HG02623 (cell line): ENCODE measurements at regions not wholly inside any gene's neighbourhood (a gene's known extent, or its start where the extent isn't known, plus 50 kb on each side); places are given as distances from the start of the nearest gene placed in this dataset.

ENCODE experiments used
- ATAC-seq: cut with Tn5 transposase; IDR thresholded peaks from one replicate; pipeline ENCODE4 v1.9.1; 2021; ENCODE audit warnings: moderate library complexity; ENCODE audit not compliant: unreplicated experiment

DNA sequence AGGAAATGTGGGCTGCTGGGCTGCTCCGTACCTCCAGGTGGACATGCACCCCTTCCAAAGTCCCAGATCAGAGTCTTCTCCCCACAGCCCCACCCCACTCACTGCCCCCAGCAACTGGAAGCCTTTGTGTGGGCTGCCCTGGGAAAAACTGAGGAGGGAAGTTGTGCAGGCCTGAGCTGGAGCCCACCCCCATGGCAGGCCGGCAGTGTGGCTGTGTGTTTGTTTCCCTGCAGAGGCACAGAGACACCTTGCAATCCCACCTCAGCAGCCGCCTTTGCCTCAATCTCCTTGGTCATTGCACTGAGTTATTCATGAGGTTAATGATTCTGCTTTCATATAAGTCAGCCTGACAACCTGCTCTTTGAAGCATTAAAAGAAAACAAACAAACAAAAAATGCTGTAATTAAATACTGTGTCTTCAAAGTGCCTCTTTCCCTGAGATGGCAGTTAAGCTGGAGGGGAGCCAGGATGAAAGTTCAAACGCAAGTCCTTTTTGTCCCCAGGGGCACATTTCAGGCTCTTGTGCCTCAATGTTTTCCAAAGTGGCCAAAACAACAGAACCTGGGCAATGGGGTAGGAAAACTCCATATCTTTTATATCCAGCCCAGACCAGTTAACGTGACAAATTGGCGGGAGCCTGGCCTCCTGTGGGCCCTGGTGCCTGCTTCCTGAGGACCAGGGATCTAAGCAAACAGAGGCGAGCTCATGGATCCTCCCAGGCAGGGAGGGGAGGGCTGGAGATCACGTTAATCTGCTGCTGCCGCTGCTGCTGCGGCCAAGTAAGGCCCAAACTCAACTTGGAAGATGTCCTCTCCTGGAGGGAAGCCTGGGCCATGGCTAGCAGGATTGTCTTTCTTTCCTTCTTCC lies 51.9 kb upstream of the TSPAN11 start:
- ATAC-seq: no peak

DNA sequence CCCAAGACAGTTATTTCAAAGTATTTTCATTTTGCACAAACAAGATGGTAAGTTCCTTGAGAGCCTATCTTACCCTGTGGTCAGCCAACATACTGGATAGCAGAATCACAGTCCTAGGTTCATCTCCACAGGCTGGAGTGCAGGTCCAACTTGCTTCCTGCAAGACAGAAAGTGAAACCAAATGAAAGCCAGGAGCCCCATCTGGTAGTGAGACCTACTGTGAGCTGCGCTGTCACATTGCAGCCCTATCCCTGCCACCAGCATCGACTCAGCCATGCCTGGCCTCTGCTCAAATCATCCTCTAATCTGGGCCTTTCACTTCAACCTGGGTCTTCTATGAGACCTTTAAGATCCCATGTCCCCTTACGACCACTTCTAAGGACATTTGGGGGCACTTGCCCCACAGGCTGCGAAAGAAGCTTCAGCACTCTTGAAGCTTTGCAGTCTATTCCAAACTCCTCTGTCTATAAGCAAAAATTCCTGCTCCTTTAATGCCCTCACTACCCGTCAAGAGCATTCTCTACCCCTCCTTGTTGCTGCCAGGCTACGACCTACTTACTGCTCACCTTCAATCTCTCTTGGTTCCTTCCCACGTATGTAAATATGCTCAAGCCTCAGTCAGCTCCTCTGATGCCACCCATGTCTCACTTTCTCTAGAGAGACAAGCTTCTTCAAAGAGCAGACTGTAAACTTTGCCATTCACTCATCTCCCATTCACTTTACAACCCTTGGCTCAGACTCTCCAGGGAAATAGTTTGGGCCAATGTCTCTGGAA lies 55.9 kb upstream of the TSPAN11 start:
- ATAC-seq: no peak

DNA sequence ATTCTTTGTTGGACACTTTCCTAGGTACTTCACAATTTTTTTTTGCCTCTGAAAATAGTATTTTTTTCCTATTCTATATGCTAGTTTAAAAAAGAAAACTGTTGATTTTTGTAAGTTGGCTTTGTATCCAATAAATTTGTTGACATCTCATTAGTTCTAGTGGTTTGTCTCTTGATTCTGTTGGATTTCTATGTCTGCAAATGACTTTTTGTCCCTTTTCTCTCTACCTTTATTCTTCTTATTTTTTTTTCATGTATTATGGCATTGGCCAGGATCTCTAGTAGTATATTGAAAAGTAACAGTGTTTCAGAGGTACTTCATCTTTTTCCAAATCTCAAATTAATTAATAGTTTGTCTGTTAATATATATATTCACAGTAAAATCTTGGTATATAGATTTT lies 59.1 kb upstream of the TSPAN11 start:
- no peak for ATAC-seq

DNA sequence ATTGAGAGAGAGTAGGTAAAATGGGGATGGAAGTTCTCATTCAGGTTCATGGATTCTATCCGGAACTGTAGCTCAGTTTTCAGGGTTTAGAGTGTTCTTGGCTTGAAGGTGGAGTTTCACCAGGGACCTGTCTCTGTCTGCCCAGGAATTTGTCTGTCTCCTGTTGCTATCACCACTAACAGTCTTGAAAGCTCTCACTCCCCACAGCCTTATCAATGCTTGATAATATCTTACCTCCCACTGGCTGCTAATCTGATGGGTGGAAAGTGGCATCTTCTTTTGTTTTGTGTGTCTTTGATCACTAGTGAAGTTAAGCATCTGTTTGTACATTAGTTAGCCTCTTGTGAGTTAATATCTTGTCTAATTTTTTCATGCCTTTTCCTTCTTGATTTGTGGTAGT lies 60.3 kb upstream of the TSPAN11 start:
- ATAC-seq: no peak

GRCh38 chr12:30863839-30864238 lies 62.7 kb upstream of the TSPAN11 start:
- no peak for ATAC-seq

DNA sequence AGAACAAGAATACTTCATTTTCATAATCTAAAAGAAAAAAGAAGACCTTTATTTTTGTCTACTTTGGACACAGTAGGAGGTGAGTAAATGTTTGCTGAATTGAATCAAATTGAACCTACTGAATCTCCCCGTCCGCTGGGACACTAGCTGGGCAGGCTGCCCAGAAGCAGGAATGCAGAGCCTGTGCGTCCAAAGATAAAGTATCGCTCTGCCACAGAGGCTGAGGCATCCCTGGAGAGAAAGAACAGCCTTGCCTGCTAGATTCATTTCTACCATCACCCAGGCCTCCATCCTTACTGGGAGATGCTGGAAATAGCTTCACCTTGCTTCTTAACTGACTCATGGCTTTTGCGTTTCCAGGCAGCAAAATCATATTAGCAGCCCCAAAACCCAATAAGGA lies 64.1 kb upstream of the TSPAN11 start:
- ATAC-seq: no peak

DNA sequence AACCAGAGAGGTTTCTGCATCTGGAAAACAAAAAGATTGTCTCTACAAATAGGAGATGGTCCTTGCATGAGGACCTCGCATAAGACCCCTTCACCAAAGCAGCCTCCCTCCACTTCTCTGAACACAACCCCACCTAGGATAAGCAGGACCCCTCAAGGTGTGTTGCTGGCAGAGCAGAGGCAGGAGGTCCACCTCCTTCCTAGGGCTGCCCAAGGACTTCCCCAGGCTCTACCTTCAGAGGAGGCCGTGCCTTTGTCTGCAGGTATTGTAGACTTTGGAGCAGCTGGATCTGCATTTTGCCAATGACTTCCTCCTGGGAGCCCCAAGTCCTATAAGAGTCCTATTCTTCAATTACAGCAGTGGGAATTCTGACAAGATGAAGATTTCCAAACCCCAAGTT lies 67.3 kb upstream of the TSPAN11 start:
- no peak for ATAC-seq

GRCh38 chr12:30858471-30858870 lies 68.1 kb upstream of the TSPAN11 start:
- ATAC-seq: no peak

GRCh38 chr12:30853561-30854133 lies 72.9 kb upstream of the TSPAN11 start:
- no peak for ATAC-seq

- ATAC-seq: no peak
Observed at GRCh38 chr12:30850684-30851083, 75.9 kb upstream of the TSPAN11 start.

DNA sequence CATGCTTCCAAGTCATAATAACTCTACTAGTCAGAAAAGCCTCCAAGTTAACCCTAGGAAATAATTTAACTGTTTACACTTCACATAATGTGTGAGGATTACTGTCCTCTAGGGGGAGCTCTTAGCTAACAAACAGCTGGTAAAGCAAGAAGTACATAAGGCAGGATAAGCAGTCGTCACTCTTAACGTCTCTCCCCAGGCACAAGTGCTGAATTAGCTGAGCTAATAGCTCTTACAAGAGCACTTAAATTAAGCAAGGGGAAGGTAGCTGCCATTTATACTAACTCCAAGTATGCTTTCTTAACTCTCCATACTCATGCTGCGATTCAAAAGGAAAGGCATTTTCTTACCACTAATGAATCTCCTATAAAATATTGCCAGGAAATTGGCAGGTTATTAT lies 79.3 kb upstream of the TSPAN11 start:
- ATAC-seq: no peak

DNA sequence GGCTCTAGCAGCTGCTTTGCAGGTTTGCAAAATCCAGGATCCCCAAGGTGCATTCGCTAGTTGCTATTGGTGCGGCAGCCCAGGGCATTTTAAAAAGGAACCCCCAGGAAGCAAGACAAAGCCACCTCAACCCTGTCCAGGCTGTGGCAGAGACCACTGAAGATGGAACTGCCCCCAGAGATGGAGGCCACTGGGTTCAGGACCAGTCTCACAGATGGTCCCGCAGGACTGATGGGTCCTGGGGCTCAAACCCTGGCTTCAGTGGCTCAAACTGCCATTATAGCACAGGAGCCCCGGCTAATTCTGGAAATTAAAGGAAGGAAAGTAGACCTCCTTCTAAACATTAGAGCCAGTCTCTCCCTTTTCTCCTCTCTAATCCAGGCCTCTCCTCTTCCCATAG lies 79.8 kb upstream of the TSPAN11 start:
- no peak for ATAC-seq

DNA sequence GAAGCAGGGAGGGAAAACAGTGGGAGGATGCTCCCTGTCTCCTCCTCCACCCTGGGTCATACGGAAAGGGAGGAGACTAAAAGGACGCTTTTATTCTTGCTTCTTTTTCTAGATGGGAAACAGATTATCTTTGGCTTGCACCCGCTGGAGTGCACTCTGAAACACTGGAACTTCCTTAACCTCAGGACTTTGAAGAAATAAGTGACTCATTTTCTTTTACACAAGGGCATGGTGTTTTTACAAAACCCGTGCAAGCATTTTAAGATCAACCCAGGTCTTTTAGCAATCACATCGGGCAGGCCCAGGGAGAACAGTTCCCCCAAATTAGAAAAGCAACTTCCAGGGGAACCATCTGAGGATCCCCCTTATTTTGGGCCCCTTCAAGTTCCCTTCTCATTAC lies 80.9 kb upstream of the TSPAN11 start:
- ATAC-seq: no peak

DNA sequence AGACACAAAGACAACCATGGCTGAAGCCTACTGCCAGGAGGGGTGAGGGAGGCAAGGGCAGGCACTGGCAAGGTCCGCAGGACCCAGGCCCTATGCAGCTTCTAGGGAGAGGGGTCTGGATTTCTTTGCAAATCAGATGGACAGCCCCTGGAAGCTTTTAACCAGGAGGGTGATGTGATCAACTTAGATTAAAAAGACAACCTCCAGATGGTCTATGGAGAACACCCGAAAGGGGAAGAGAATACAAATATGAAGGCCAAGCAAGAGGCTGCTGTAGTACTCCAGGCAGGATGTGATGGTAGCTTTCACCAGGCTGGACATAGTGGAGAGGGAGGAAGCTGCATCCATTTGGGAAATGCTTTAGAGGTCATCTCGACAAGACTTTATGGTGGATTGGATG lies 83.3 kb upstream of the TSPAN11 start:
- ATAC-seq: no peak

- ATAC-seq: no peak
Observed at GRCh38 chr12:30840715-30841114, 85.8 kb upstream of the TSPAN11 start.

GRCh38 chr12:30839643-30840220 lies 85.0 kb upstream of the CAPRIN2 start:
- ATAC-seq: no peak

GRCh38 chr12:30837595-30837994 lies 82.8 kb upstream of the CAPRIN2 start:
- ATAC-seq: no peak

GRCh38 chr12:30836656-30837445 lies 82.1 kb upstream of the CAPRIN2 start:
- no peak for ATAC-seq

GRCh38 chr12:30835216-30835615 lies 80.5 kb upstream of the CAPRIN2 start:
- ATAC-seq: no peak

GRCh38 chr12:30830751-30831150 lies 76.0 kb upstream of the CAPRIN2 start:
- ATAC-seq: no peak

DNA sequence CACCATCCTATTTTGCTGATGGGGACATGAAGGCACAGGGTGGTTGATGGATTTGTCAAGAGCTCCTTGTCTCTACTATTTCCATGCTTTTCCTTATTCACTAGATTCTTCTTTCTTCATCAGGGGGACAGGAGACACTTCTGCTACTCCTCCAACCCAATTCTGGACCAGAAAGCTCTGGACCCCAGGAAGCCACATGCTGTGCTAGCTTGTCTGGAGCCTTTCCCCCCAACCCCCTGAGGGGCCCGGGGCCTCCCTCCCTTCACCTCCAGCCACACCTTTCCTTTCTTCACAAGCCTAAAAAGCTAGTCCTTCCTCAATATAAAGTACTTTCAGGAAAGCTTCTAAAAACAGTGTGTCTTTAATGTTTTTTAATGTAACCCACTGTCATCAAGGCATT lies 75.1 kb upstream of the CAPRIN2 start:
- ATAC-seq: no peak
